Endothelial cell of umbilical vein (primary cell): ENCODE measurements at regions not wholly inside any gene's neighbourhood (a gene's known extent, or its start where the extent isn't known, plus 50 kb on each side); places are given as distances from the start of the nearest gene placed in this dataset.

Experiments
- BruUV-seq: library from RNA; stranded (reverse); fragments of 400-500 nt; replicated peaks from 2 replicates; lab custom pipeline; 2021; lab: Mats Ljungman, UMichigan
- CTCF ChIA-PET: fragments of 300-600, 350-600 bp; sonication (Branson Sonifier 250); formaldehyde crosslinking; loops from one replicate; lab custom pipeline; 2021; ENCODE audit warnings: antibody characterized with exemption, inconsistent platforms; lab: Charles Lee
- POLR2A ChIA-PET: fragments of 300-600, 350-600 bp; sonication (Branson Sonifier 250); formaldehyde crosslinking; loops from one replicate; lab custom pipeline; 2021; ENCODE audit warnings: antibody characterized with exemption, inconsistent platforms; lab: Charles Lee
- DNase-seq: peaks from one replicate; pipeline ENCODE4 v3.0.0-alpha.2; 2011; ENCODE audit warnings: low read depth, low spot score
- FAIRE-seq: peaks from 2 replicates; lab custom pipeline; 2011; peaks lifted over from hg19 to GRCh38; lab: Jason Lieb, UNC
- H2AFZ ChIP-seq: 2 replicates; pipeline ENCODE4 v1.6.0; 2012; ENCODE audit warnings: low read depth, low read length, control low read depth, inconsistent platforms
- H3K27ac ChIP-seq: 2 replicates; pipeline ENCODE4 v1.5.1; 2011; ENCODE audit warnings: low read depth, mild to moderate bottlenecking, control low read depth, low read length, moderate library complexity; ENCODE audit not compliant: insufficient read depth
- H3K27me3 ChIP-seq, 2 experiments: 2 replicates each; pipeline versions ENCODE4 v1.6.0 to v1.6.1; 2011; ENCODE audit warnings: low read length in 2 of 2, mixed read lengths in 1 of 2; ENCODE audit not compliant: control insufficient read depth in 2 of 2, insufficient read depth in 2 of 2
- H3K36me3 ChIP-seq, 2 experiments: 2 replicates in 1 of 2; 3 replicates in 1 of 2; pipeline ENCODE4 v1.5.1; 2011; ENCODE audit warnings: low read length in 2 of 2, mild to moderate bottlenecking in 1 of 2, moderate library complexity in 1 of 2; ENCODE audit not compliant: control insufficient read depth in 2 of 2, insufficient read depth in 2 of 2; ENCODE audit errors: extremely low read depth in 1 of 2
- H3K4me1 ChIP-seq: 3 replicates; pipeline ENCODE4 v1.5.1; 2011; ENCODE audit warnings: mild to moderate bottlenecking, low read length; ENCODE audit not compliant: control insufficient read depth, insufficient read depth; ENCODE audit errors: extremely low read depth
- H3K4me2 ChIP-seq: 2 replicates; pipeline ENCODE4 v1.6.1; 2011; ENCODE audit warnings: low read length, control low read depth, mixed read lengths; ENCODE audit not compliant: insufficient read depth
- H3K4me3 ChIP-seq, 3 experiments: fragments of 200-600 bp in 1 of 3; sonication (generic), shearing (Covaris generic) in 1 of 3; replicated peaks in 1 of 3; 2 replicates each; pipeline ENCODE4 v1.5.1; 2011 to 2016; ENCODE audit warnings: control low read depth in 3 of 3, low read length in 3 of 3, mild to moderate bottlenecking in 2 of 3, inconsistent platforms in 1 of 3, low read depth in 1 of 3, moderate library complexity in 1 of 3; ENCODE audit not compliant: insufficient read depth in 1 of 3
- H3K79me2 ChIP-seq: 2 replicates; pipeline ENCODE4 v1.6.0; 2012; ENCODE audit warnings: low read length, inconsistent platforms; ENCODE audit not compliant: control insufficient read depth, insufficient read depth
- H3K9ac ChIP-seq: replicated peaks from 2 replicates; pipeline ENCODE3; 2011; ENCODE audit warnings: low read length, control low read depth; ENCODE audit not compliant: insufficient read depth; ENCODE audit errors: extremely low read depth
- H3K9me1 ChIP-seq: replicated peaks from 3 replicates; pipeline ENCODE4 v1.6.0; 2011; ENCODE audit warnings: mild to moderate bottlenecking, low read length; ENCODE audit not compliant: control insufficient read depth, insufficient read depth; ENCODE audit errors: extremely low read depth
- H3K9me3 ChIP-seq: replicated peaks from 2 replicates; pipeline ENCODE4 v1.5.1; 2012; ENCODE audit warnings: low read length, inconsistent platforms; ENCODE audit not compliant: control insufficient read depth, insufficient read depth
- H4K20me1 ChIP-seq: replicated peaks from 2 replicates; pipeline ENCODE3; 2011; ENCODE audit warnings: mild to moderate bottlenecking, low read length; ENCODE audit not compliant: control insufficient read depth, insufficient read depth; ENCODE audit errors: extremely low read depth
- EZH2 ChIP-seq: IDR thresholded peaks from 2 replicates; pipeline ENCODE4 v1.6.1; 2012; ENCODE audit warnings: borderline replicate concordance, low read depth, mild to moderate bottlenecking, moderate library complexity, low read length, inconsistent platforms; ENCODE audit not compliant: severe bottlenecking
- FOS ChIP-seq: IDR thresholded peaks from 2 replicates; pipeline ENCODE4 v1.6.1; 2011; ENCODE audit warnings: mild to moderate bottlenecking, low read length, moderate library complexity, borderline replicate concordance; ENCODE audit not compliant: insufficient read depth
- GATA2 ChIP-seq: IDR thresholded peaks from 2 replicates; pipeline ENCODE4 v1.7.0; 2011; ENCODE audit warnings: low read depth, mild to moderate bottlenecking, moderate library complexity, mixed read lengths, low read length; ENCODE audit not compliant: insufficient read length, insufficient read depth
- JUN ChIP-seq: IDR thresholded peaks from 2 replicates; pipeline ENCODE4 v1.6.1; 2011; ENCODE audit warnings: borderline replicate concordance, low read depth; ENCODE audit not compliant: insufficient read length, insufficient read depth
- MYC ChIP-seq: IDR thresholded peaks from one replicate; pipeline ENCODE4 v1.6.1; 2011; ENCODE audit warnings: mild to moderate bottlenecking, low read depth, low read length
- POLR2A ChIP-seq: IDR thresholded peaks from 2 replicates; pipeline ENCODE4 v1.6.1; 2012; ENCODE audit warnings: low read depth, mild to moderate bottlenecking, control low read depth, low read length
- POLR2AphosphoS5 ChIP-seq: IDR thresholded peaks from 2 replicates; pipeline ENCODE4 v1.6.1; 2012; ENCODE audit warnings: low read depth, mild to moderate bottlenecking, control low read depth, low read length, moderate library complexity; ENCODE audit not compliant: insufficient read depth
- dilution Hi-C: fragments of 300-500 bp; cut with MboI; formaldehyde crosslinking; loops from one replicate; pipeline ENCODE4 v1.15.0; 2019; ENCODE audit warnings: low sequenced_read_pairs; ENCODE audit not compliant: extremely low pct_ligation_motif_present
- intact Hi-C: fragments of 100-400 bp; cut with micrococcal nuclease; formaldehyde crosslinking; loops from one replicate; pipeline ENCODE4 v1.10.0; 2022
- TF ChIP-seq, protein P1 (sequence below), 2 donors: IDR thresholded peaks; 1 replicate in 1 of 2; 2 replicates in 1 of 2; pipeline ENCODE4 v1.5.1; 2011; ENCODE audit warnings: low read length in 2 of 2, mild to moderate bottlenecking in 2 of 2, moderate library complexity in 2 of 2, control low read depth in 1 of 2, inconsistent platforms in 1 of 2, low read depth in 1 of 2; ENCODE audit not compliant: insufficient read depth in 1 of 2; ENCODE audit errors: extremely low read depth in 1 of 2
- TF ChIP-seq, protein P2 (sequence below): IDR thresholded peaks from 2 replicates; pipeline ENCODE4 v1.6.1; 2011; ENCODE audit not compliant: insufficient read depth, insufficient read length

DNA sequence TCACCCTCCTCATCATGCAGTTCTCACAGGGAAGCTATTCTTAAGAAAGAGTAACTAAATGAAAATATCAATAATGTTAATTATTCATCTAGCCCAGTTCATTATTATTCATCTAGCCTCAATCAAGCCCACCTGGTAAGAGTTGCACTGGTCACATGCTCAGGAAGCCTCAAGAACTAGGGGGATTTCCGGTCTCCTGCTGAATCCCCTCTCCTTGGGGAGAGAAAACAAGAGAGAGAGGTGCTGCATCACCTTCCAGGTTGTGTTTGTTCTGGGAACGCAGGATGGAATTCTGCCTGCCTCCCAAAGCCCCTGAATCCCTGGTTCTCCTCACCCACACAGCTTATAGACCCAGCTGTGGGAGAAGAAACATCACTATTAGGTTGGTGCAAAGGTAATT is 164.0 kb downstream of the PMP22 start:
- H3K4me2 ChIP-seq, result no peak overlapping the region
- no TSS peak for BruUV-seq
- H3K9me3 ChIP-seq, result no peaks in the 10 kb centered on the region
- H3K4me3 ChIP-seq, result no peak overlapping the region
- H4K20me1 ChIP-seq, result no peaks in the 10 kb centered on the region
- H3K9ac ChIP-seq, result no peak overlapping the region
- H3K79me2 ChIP-seq, result no peaks in the 10 kb centered on the region
- no peaks in the 10 kb centered on the region for H3K4me1 ChIP-seq
- no peaks in the 10 kb centered on the region for H3K27me3 ChIP-seq
- POLR2A ChIA-PET, result no interaction called here
- FAIRE-seq, result no peak
- H3K27ac ChIP-seq, result no peak overlapping the region
- H2AFZ ChIP-seq, result no peak overlapping the region
- H3K9me1 ChIP-seq, result no peaks in the 10 kb centered on the region
- TF ChIP-seq POLR2AphosphoS5 (no peak), JUN (no peak), FOS (no peak), GATA2 (no peak), POLR2A (no peak), EZH2 (no peak), MYC (no peak)
- TF ChIP-seq, protein P1, sequence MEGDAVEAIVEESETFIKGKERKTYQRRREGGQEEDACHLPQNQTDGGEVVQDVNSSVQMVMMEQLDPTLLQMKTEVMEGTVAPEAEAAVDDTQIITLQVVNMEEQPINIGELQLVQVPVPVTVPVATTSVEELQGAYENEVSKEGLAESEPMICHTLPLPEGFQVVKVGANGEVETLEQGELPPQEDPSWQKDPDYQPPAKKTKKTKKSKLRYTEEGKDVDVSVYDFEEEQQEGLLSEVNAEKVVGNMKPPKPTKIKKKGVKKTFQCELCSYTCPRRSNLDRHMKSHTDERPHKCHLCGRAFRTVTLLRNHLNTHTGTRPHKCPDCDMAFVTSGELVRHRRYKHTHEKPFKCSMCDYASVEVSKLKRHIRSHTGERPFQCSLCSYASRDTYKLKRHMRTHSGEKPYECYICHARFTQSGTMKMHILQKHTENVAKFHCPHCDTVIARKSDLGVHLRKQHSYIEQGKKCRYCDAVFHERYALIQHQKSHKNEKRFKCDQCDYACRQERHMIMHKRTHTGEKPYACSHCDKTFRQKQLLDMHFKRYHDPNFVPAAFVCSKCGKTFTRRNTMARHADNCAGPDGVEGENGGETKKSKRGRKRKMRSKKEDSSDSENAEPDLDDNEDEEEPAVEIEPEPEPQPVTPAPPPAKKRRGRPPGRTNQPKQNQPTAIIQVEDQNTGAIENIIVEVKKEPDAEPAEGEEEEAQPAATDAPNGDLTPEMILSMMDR (IDR thresholded peaks at IDR 0.05; ENCODE audit: extremely low read depth in 1 of 2, insufficient read depth in 1 of 2, low read depth in 1 of 2, low read length in 2 of 2), result no peak
- TF ChIP-seq, protein P2, sequence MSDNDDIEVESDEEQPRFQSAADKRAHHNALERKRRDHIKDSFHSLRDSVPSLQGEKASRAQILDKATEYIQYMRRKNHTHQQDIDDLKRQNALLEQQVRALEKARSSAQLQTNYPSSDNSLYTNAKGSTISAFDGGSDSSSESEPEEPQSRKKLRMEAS, result no peak
- CTCF ChIA-PET, result no interaction called here
- dilution Hi-C loops, result no loop called here
- H3K36me3 ChIP-seq, result no peaks in the 10 kb centered on the region
- no peak for DNase-seq
- intact Hi-C loops, result no loop called here
